ENCODE measurements at regions not wholly inside any gene's neighbourhood (a gene's known extent, or its start where the extent isn't known, plus 50 kb on each side); places are given as distances from the start of the nearest gene placed in this dataset.
"Not testable (repeated sequence)": the region's sequence is repeated elsewhere in the genome, so short reads cannot be mapped to it uniquely, and the experiment has no call there.

GRCh38 chrX:45513042-45513441 lies 312.4 kb upstream of the DIPK2B start:
- H3K36me3 ChIP-seq (ENCODE audit: control insufficient read depth in 3 of 3, insufficient read depth in 2 of 3, low read depth in 1 of 3, low read length in 3 of 3): no peaks in the 10 kb centered on the region
- no peak for FAIRE-seq
- no peak overlapping the region for H3K4me3 ChIP-seq (ENCODE audit: low read depth in 1 of 3, low read length in 3 of 3)
- WGBS, 3 donors: 82 to 97% (median 88%) methylated on average over 3 of the region's 3 CpGs
- DNase-seq: no peak
- no peaks in the 10 kb centered on the region for H3K9me3 ChIP-seq (ENCODE audit: control insufficient read depth in 2 of 2, insufficient read depth in 1 of 2, low read depth in 1 of 2, low read length in 1 of 2)
- no peaks in the 10 kb centered on the region for H3K27me3 ChIP-seq (ENCODE audit: control insufficient read depth in 3 of 3, insufficient read depth in 3 of 3, low read length in 3 of 3)
- H3K27ac ChIP-seq (ENCODE audit: low read depth in 1 of 3, low read length in 2 of 3): no peak overlapping the region
- H3K4me1 ChIP-seq (ENCODE audit: control insufficient read depth in 3 of 3, insufficient read depth in 2 of 3, low read depth in 1 of 3, low read length in 2 of 3): no peaks in the 10 kb centered on the region

DNA sequence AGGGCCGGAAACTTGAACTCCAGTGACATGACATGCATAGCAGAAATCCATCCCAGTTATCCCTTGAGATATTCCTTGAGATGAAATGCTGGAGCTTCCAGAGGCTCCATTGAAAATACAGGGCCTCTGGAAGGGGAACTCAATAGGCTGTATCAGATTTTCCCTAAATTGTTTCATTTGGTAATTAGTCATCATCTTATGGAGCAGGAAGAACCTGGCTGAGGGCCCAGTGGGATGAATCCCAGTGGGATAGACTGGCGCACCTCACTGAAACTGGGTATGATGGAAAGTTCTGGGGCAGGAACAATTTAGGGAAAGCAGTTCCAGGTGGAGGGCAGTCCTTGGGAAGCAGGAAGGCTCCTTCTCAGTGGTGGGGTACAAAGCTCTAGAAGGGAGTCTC lies 307.8 kb upstream of the DIPK2B start:
- H3K4me3 ChIP-seq (ENCODE audit: low read depth in 1 of 3, low read length in 3 of 3): no peak overlapping the region
- peaks cover 0 to 8% of the 10 kb centered on the region in 2 donors for H3K9me3 ChIP-seq (ENCODE audit: control insufficient read depth in 2 of 2, insufficient read depth in 1 of 2, low read depth in 1 of 2, low read length in 1 of 2)
- DNase-seq (no peak), FAIRE-seq (no peak)
- 80 to 100% (median 95%) methylated on average over 2 of the region's 2 CpGs for WGBS, 3 donors
- H3K4me1 ChIP-seq (ENCODE audit: control insufficient read depth in 3 of 3, insufficient read depth in 2 of 3, low read depth in 1 of 3, low read length in 2 of 3): peaks cover 0 to 8% (median 2%) of the 10 kb centered on the region in 3 donors
- no peak overlapping the region for H3K27ac ChIP-seq (ENCODE audit: low read depth in 1 of 3, low read length in 2 of 3)
- no peaks in the 10 kb centered on the region for H3K27me3 ChIP-seq (ENCODE audit: control insufficient read depth in 3 of 3, insufficient read depth in 3 of 3, low read length in 3 of 3)
- H3K36me3 ChIP-seq (ENCODE audit: control insufficient read depth in 3 of 3, insufficient read depth in 2 of 3, low read depth in 1 of 3, low read length in 3 of 3): no peaks in the 10 kb centered on the region

- 22 to 62% (median 43%) methylated on average over 2 of the region's 2 CpGs for WGBS, 3 donors
- peaks cover 0 to 8% (median 4%) of the 10 kb centered on the region in 3 donors for H3K4me1 ChIP-seq (ENCODE audit: control insufficient read depth in 3 of 3, insufficient read depth in 2 of 3, low read depth in 1 of 3, low read length in 2 of 3)
- H3K9me3 ChIP-seq (ENCODE audit: control insufficient read depth in 2 of 2, insufficient read depth in 1 of 2, low read depth in 1 of 2, low read length in 1 of 2): peaks cover 0 to 12% of the 10 kb centered on the region in 2 donors
- DNase-seq: peak; percentile 51 to 70
- FAIRE-seq: no peak
- H3K27ac ChIP-seq (ENCODE audit: low read depth in 1 of 3, low read length in 2 of 3): peak overlapping the region in 2 of 3 donors; percentile 64 to 72
- H3K27me3 ChIP-seq (ENCODE audit: control insufficient read depth in 3 of 3, insufficient read depth in 3 of 3, low read length in 3 of 3): no peaks in the 10 kb centered on the region
- no peak overlapping the region for H3K4me3 ChIP-seq (ENCODE audit: low read depth in 1 of 3, low read length in 3 of 3)
- no peaks in the 10 kb centered on the region for H3K36me3 ChIP-seq (ENCODE audit: control insufficient read depth in 3 of 3, insufficient read depth in 2 of 3, low read depth in 1 of 3, low read length in 3 of 3)
Measured at GRCh38 chrX:45506149-45506730, 305.6 kb upstream of the DIPK2B start.

- WGBS, 3 donors: 10 to 45% (median 41%) methylated on average over 1 of the region's 1 CpG
- DNase-seq: peak in 1 of 2 donors; percentile 11
- Histone ChIP-seq H3K27me3 (ENCODE audit: control insufficient read depth in 3 of 3, insufficient read depth in 3 of 3, low read length in 3 of 3) (no peaks in the 10 kb centered on the region), H3K27ac (ENCODE audit: low read depth in 1 of 3, low read length in 2 of 3) (no peak overlapping the region), H3K9me3 (ENCODE audit: control insufficient read depth in 2 of 2, insufficient read depth in 1 of 2, low read depth in 1 of 2, low read length in 1 of 2) (peaks cover 0 to 12% of the 10 kb centered on the region in 2 donors), H3K4me3 (ENCODE audit: low read depth in 1 of 3, low read length in 3 of 3) (no peak overlapping the region), H3K36me3 (ENCODE audit: control insufficient read depth in 3 of 3, insufficient read depth in 2 of 3, low read depth in 1 of 3, low read length in 3 of 3) (no peaks in the 10 kb centered on the region), H3K4me1 (ENCODE audit: control insufficient read depth in 3 of 3, insufficient read depth in 2 of 3, low read depth in 1 of 3, low read length in 2 of 3) (peaks cover 0 to 8% (median 4%) of the 10 kb centered on the region in 3 donors)
- FAIRE-seq: no peak
Measured at GRCh38 chrX:45505214-45505613, 304.5 kb upstream of the DIPK2B start.

- H3K9me3 ChIP-seq (ENCODE audit: control insufficient read depth in 2 of 2, insufficient read depth in 1 of 2, low read depth in 1 of 2, low read length in 1 of 2): peaks cover 0 to 12% of the 10 kb centered on the region in 2 donors
- not testable (repeated sequence) for H3K27me3 ChIP-seq (ENCODE audit: control insufficient read depth in 3 of 3, insufficient read depth in 3 of 3, low read length in 3 of 3); H3K4me3 ChIP-seq (ENCODE audit: low read depth in 1 of 3, low read length in 3 of 3); FAIRE-seq; H3K4me1 ChIP-seq (ENCODE audit: control insufficient read depth in 3 of 3, insufficient read depth in 2 of 3, low read depth in 1 of 3, low read length in 2 of 3); H3K36me3 ChIP-seq (ENCODE audit: control insufficient read depth in 3 of 3, insufficient read depth in 2 of 3, low read depth in 1 of 3, low read length in 3 of 3); DNase-seq; H3K27ac ChIP-seq (ENCODE audit: low read depth in 1 of 3, low read length in 2 of 3)
- WGBS, 3 donors: 85 to 96% (median 94%) methylated on average over 12 to 31 of the region's 31 CpGs
Measured at GRCh38 chrX:45503787-45504362, 303.2 kb upstream of the DIPK2B start.

DNA sequence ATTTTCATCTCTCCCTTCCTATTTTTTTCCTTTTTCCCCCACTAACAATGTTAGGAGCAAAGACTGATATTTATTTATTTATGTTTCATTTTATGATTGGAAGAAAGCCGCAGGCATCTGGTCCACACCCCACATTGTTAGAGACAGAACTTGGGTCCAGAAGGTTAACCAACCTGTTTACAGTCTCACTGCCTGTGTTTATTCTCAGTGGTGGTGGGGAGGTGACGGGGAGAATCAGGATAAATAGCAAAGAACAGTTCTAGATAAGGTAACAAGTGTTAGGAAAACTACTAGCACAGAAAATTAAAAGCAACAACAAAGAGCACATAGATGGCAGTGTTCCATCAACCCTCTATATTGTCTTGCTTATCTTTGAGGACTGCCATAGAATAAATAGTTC lies 301.7 kb upstream of the DIPK2B start:
- FAIRE-seq: no peak
- DNase-seq: peak; percentile 16 to 63
- H3K9me3 ChIP-seq (ENCODE audit: control insufficient read depth in 2 of 2, insufficient read depth in 1 of 2, low read depth in 1 of 2, low read length in 1 of 2): peaks cover 0 to 12% of the 10 kb centered on the region in 2 donors
- H3K27ac ChIP-seq (ENCODE audit: low read depth in 1 of 3, low read length in 2 of 3): no peak overlapping the region
- H3K4me1 ChIP-seq (ENCODE audit: control insufficient read depth in 3 of 3, insufficient read depth in 2 of 3, low read depth in 1 of 3, low read length in 2 of 3): peaks cover 0 to 8% (median 4%) of the 10 kb centered on the region in 3 donors
- 11 to 51% (median 31%) methylated on average over 2 of the region's 2 CpGs for WGBS, 3 donors
- H3K4me3 ChIP-seq (ENCODE audit: low read depth in 1 of 3, low read length in 3 of 3): no peak overlapping the region
- no peaks in the 10 kb centered on the region for H3K27me3 ChIP-seq (ENCODE audit: control insufficient read depth in 3 of 3, insufficient read depth in 3 of 3, low read length in 3 of 3)
- no peaks in the 10 kb centered on the region for H3K36me3 ChIP-seq (ENCODE audit: control insufficient read depth in 3 of 3, insufficient read depth in 2 of 3, low read depth in 1 of 3, low read length in 3 of 3)

GRCh38 chrX:45497290-45497689 lies 296.6 kb upstream of the DIPK2B start:
- Histone ChIP-seq H3K4me3 (ENCODE audit: low read depth in 1 of 3, low read length in 3 of 3) (no peak overlapping the region), H3K27ac (ENCODE audit: low read depth in 1 of 3, low read length in 2 of 3) (no peak overlapping the region), H3K36me3 (ENCODE audit: control insufficient read depth in 3 of 3, insufficient read depth in 2 of 3, low read depth in 1 of 3, low read length in 3 of 3) (no peaks in the 10 kb centered on the region), H3K27me3 (ENCODE audit: control insufficient read depth in 3 of 3, insufficient read depth in 3 of 3, low read length in 3 of 3) (no peaks in the 10 kb centered on the region), H3K9me3 (ENCODE audit: control insufficient read depth in 2 of 2, insufficient read depth in 1 of 2, low read depth in 1 of 2, low read length in 1 of 2) (no peaks in the 10 kb centered on the region), H3K4me1 (ENCODE audit: control insufficient read depth in 3 of 3, insufficient read depth in 2 of 3, low read depth in 1 of 3, low read length in 2 of 3) (no peaks in the 10 kb centered on the region)
- no peak for DNase-seq
- WGBS, 3 donors: 75 to 93% (median 87%) methylated on average over 3 of the region's 3 CpGs
- FAIRE-seq: no peak

- Histone ChIP-seq H3K27ac (ENCODE audit: low read depth in 1 of 3, low read length in 2 of 3) (no peak overlapping the region), H3K4me1 (ENCODE audit: control insufficient read depth in 3 of 3, insufficient read depth in 2 of 3, low read depth in 1 of 3, low read length in 2 of 3) (no peaks in the 10 kb centered on the region), H3K9me3 (ENCODE audit: control insufficient read depth in 2 of 2, insufficient read depth in 1 of 2, low read depth in 1 of 2, low read length in 1 of 2) (peaks cover 0 to 10% of the 10 kb centered on the region in 2 donors), H3K27me3 (ENCODE audit: control insufficient read depth in 3 of 3, insufficient read depth in 3 of 3, low read length in 3 of 3) (no peaks in the 10 kb centered on the region), H3K36me3 (ENCODE audit: control insufficient read depth in 3 of 3, insufficient read depth in 2 of 3, low read depth in 1 of 3, low read length in 3 of 3) (no peaks in the 10 kb centered on the region), H3K4me3 (ENCODE audit: low read depth in 1 of 3, low read length in 3 of 3) (no peak overlapping the region)
- FAIRE-seq (no peak), DNase-seq (peak; percentile 33 to 73)
- WGBS, 3 donors: 20 to 63% (median 28%) methylated on average over 1 of the region's 1 CpG
Measured at GRCh38 chrX:45485719-45486118, 285.0 kb upstream of the DIPK2B start.
